SHP77 (cell line): ENCODE measurements at regions not wholly inside any gene's neighbourhood (a gene's known extent, or its start where the extent isn't known, plus 50 kb on each side); places are given as distances from the start of the nearest gene placed in this dataset.
A peak's percentile ranks its signal among the peaks of the same experiment; 100 is the strongest.

Experiments used
- DNase-seq, 2 experiments: peaks; one replicate each; lab custom pipeline; 2025; lab: John Stamatoyannopoulos, UW

GRCh38 chr6:81475646-81476045 lies 276.8 kb downstream of the TENT5A start:
- DNase-seq, result no peak

DNA sequence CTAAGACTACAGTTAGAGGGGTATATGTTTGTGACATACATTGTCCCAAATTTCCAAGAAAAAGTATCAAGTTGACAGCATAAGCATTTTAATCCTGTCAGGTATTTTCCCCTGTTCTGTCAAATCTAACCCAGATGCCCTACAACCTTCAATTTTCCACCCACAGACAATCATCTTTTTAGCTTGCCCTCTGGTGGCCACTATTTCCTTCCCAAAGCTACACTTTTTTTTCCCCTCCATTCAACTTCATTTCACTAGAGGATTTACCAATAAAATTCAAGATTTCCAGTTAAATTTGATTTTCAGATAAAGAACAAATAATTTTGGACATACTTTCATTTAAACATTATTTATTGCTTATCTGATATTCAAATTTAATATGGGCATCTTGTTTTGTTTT lies 286.6 kb downstream of the TENT5A start:
- peak in 1 of 2 experiments; percentile 12 for DNase-seq

DNA sequence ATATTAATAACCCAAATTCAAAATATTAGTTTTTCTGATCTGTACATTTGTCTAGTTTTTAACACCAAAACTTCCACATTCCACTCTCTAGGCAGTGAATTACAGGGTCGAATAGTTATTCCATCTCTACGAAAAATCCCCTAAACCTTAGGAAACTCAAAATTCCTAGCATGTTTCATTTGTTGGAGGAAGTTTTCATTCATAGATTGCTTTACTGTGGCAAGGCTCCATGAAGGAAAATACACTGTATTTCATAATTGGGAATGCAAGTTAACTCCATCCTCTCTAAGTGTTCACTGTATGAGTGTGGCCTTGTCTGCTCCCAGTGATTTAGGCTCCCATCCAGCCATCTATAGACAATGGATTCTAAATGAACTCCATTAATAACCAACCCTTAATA lies 296.1 kb downstream of the TENT5A start:
- no peak for DNase-seq

GRCh38 chr6:81455641-81456040 lies 296.8 kb downstream of the TENT5A start:
- DNase-seq, result no peak

- DNase-seq, result peak; percentile 89 to 91
These were observed 300.7 kb downstream of the TENT5A start for GRCh38 chr6:81451787-81452186.

DNA sequence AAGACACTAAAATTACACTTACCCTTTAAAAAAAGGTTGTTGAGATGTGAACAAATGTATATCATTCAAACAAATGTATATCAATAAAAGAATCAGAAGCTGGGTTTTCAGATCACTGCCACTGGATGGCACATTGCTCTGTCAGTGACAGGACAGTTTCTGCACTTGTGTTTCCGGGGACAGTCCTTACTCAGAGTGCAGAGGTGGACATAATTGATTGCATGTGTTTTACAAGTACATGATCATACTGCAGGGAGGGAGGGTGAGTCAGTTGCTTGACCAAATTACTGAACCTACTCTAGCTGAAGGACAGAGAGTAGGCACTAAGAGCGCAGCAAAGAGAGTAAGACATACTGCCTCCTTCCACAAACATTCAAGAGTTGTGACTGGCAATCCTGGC lies 302.3 kb downstream of the TENT5A start:
- peak; percentile 35 to 36 for DNase-seq

GRCh38 chr6:81446509-81446908 lies 306.0 kb downstream of the TENT5A start:
- DNase-seq, result no peak

DNA sequence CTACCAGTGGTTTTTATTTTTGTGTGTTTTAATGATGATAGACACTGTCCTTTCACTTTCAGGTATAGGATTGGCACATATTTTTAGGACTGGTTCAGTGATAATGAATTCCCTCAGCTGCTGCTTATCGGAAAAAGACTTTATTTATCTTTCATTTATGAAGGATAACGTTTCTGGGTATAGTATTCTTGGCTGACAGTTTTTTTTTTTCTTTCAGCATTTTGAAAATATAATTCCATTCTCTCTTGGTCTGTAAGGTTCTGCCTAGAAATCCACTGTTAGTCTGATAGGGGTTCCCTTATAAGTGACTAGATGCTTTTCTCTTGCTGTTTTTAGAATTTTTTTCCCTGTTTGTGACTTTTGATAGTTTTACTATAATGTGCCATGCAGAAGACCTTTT lies 313.1 kb downstream of the TENT5A start:
- no peak for DNase-seq

DNA sequence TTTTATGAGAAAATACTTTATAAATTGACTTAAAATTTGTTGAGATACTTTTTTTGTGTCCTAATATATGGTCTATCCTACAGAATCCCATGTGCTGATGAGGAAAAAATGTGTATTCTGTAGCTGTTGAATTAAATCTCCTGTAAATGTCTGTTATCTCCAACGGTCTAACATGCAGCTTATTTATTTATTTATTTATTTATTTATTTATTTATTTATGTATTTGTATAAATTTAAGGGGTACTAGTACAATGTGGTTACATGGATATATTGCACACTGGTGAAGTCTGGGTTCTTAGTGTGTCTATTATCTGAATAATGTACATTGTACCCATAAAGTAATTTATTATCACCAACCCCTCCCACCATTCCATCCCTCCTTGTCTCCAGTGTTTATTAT lies 315.5 kb downstream of the TENT5A start:
- no peak for DNase-seq

GRCh38 chr6:81413306-81413705 lies 339.2 kb downstream of the TENT5A start:
- no peak for DNase-seq

DNA sequence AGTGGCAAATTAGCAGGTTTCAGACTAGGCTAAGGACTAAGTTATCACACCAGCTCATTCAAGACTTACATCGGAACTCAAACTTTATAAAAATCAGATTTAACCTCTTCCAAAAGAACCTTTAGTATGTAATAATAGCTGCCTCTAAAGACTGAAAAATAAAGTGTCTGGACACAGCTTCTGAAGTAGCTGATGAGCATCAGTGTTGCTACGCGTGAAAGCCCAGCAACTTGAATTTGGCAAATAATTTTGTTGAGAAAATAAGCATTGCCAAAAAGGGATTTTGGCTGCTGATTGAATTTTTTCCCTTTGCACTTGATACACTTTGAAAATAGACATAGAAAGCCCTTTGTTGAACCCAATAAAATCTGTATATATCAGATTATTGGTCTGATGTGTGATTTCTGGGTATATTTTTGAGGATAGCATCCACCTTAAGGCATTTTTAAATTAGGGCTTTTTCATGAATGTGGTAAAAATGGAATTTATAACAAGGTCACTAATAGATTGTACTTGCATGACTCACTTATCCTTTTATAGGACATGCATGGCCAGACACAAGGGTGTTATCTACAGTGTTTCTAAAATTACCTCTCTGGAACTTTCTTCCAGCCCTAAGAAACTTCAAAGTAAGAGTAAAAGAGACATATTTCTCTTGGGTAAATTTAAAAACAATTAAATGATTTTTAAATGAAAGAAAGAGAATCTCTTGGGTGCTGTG lies 350.4 kb downstream of the TENT5A start:
- DNase-seq, result no peak

DNA sequence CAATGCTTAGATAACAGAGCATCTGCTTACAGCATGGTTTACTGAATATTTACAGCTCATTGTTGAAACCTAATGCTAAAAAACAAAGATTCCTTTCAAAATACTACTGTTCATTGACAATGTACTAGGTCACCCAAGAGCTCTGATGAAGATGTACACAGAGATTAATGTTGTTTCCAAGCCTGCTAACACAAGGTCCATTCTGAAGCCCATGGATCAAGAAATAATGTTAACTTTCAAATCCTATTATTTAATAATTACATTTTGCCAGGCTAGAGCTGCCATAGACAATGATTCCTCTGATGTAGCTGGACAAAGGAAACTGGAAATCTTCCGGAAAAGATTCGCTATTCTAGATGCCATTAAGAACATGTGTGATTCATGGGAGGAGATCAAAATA lies 355.6 kb downstream of the TENT5A start:
- DNase-seq, result no peak

GRCh38 chr6:81387163-81387562 lies 365.3 kb downstream of the TENT5A start:
- DNase-seq, result no peak

- DNase-seq, result no peak
These were observed 367.6 kb downstream of the TENT5A start for GRCh38 chr6:81384921-81385320.

DNA sequence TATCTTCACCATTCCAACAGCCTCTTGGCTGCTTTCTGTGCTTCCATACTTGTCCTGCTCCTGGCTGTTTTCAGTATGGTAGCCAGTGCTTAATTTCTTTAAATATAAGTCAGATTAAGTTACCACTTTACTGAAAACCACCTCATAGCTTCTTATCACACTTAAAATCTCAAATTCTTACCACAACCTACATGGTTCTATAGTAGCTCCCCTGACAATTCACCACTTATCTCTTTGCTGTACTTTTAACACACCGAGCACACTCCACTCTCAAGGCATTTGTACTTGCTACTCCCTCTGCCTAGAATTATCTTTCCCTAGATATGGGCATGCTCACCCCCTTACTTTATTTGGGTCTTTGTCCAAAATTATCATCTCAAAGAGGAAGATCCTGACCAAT lies 369.0 kb downstream of the TENT5A start:
- no peak for DNase-seq

GRCh38 chr6:81382852-81383251 lies 369.6 kb downstream of the TENT5A start:
- no peak for DNase-seq

DNA sequence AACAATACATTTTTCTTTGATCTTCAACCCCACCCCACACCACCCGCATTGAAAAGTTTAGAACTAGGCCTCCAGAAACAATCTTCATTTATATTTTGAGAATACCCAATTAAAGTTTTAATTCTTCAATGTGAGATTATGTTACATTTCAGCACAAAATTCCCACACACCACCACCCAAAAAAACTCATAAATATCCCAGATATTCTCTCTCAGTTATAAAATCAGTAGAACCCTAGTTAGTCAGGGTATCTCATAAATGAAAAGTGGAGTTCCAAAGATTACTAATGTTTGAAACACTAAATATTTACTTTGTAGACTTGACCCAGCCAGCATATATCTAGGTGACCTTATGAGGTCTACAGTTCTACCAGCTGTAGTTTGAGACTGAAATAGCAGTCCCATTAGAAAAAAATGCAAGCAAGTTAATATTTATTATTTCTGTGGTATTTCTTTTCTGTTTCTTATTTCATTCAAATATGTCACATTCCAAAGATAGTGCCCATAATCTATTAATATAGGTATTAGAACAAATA lies 371.0 kb downstream of the TENT5A start:
- DNase-seq, result no peak

DNA sequence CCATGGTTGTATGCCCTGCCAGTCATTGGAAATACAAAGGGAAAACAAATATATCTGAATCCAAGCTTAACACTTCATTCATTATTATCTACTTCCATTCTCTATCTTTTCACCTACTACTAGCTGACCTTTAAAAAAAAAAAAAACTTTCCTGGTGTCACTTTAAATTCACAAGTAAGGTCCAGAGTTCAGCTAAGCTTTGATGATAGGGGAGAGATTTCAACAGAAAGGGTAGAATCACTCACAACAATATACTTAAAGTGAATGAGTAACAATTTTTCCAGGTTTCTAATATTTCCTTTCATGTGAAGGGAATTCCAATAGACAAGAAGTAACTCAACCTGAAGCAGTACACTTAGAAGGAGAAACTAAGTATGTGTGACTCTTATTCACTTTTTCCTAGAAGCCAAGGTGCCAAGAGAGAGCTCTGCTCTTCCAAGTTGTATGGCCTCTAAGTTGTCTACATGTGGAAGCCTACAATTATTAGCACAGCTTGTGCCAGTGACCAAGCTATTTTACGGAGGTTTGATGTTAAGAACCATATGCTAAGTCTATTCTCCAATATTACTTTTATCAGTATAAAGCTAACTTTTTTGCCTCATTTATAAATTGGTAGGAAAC lies 371.7 kb downstream of the TENT5A start:
- no peak for DNase-seq

DNA sequence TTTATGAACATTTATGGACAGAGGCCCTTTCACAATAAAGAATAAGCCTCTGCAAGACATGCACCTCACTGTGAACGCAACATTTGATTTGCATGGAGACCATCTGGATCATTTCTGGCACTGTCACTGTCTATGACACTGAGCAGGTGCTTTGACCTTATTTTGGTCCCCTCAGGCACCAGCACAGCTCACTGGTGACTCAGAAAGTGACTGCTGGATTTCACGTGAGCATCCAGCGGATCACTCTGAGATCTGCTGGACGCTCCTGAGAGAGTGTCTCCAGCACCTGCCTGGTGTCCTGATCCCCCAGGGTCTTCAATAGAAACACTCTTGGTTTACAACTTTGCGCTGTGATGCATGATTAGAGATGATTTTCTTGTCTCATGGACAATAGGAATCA lies 375.7 kb downstream of the TENT5A start:
- DNase-seq, result peak in 1 of 2 experiments; percentile 20

GRCh38 chr6:81373414-81373813 lies 379.1 kb downstream of the TENT5A start:
- DNase-seq, result no peak

- no peak for DNase-seq
These were observed 380.6 kb downstream of the TENT5A start for GRCh38 chr6:81371930-81372329.

- no peak for DNase-seq
These were observed 385.5 kb downstream of the TENT5A start for GRCh38 chr6:81366972-81367371.

DNA sequence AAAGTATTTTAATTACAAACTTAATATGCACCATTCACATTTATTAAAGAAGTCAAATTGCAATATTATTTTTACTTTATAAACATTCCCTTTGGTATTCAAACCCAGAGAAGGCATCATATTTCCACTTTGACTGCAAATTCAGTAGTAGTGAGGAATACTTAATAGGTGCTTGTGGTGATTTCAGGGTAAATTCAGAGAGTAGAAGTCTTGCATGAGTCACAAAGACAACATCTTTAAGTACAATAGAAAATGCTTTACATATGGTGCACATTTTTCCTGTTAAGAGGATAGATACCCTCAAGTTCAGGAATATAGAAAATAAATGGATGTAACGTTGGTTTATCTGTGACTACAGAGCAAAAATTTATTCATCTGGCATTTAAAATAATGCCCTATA lies 390.2 kb downstream of the TENT5A start:
- DNase-seq, result no peak

- no peak for DNase-seq
These were observed 399.2 kb downstream of the TENT5A start for GRCh38 chr6:81353262-81353661.
